HFFc6 (cell line): ENCODE measurements at regions not wholly inside any gene's neighbourhood (a gene's known extent, or its start where the extent isn't known, plus 50 kb on each side); places are given as distances from the start of the nearest gene placed in this dataset.

ENCODE experiments used
- DNase-seq: peaks from one replicate; pipeline ENCODE4 v3.0.0-alpha.2; 2018
- H3K27ac Mint-ChIP-seq: 2 replicates; pipeline ENCODE4 v1.8.0; 2020; ENCODE audit warnings: mild to moderate bottlenecking, mixed read lengths
- H3K27me3 Mint-ChIP-seq: 2 replicates; pipeline ENCODE4 v1.8.0; 2021; ENCODE audit warnings: mild to moderate bottlenecking, moderate library complexity, mixed read lengths; ENCODE audit not compliant: insufficient read depth
- H3K36me3 Mint-ChIP-seq: 2 replicates; pipeline ENCODE4 v1.8.0; 2021; ENCODE audit warnings: low read depth, mixed read lengths
- H3K4me1 Mint-ChIP-seq: 2 replicates; pipeline ENCODE4 v1.8.0; 2020; ENCODE audit warnings: low read depth, mixed read lengths
- H3K4me3 Mint-ChIP-seq: 2 replicates; pipeline ENCODE4 v1.8.0; 2020; ENCODE audit warnings: mild to moderate bottlenecking, moderate library complexity, mixed read lengths
- H3K9me3 Mint-ChIP-seq: 2 replicates; pipeline ENCODE4 v1.8.0; 2020; ENCODE audit warnings: mild to moderate bottlenecking, mixed read lengths
- CTCF ChIP-seq: fragments of 200-600 bp; sonication (generic); IDR thresholded peaks from 2 replicates; pipeline ENCODE4 v1.5.0; 2021; ENCODE audit warnings: antibody characterized with exemption, mild to moderate bottlenecking

GRCh38 chr11:106479646-106480045 lies 402.2 kb downstream of the AASDHPPT start:
- no peaks in the 10 kb centered on the region for H3K36me3 Mint-ChIP-seq
- H3K27ac Mint-ChIP-seq = no peak overlapping the region
- H3K4me1 Mint-ChIP-seq = peaks cover 15% of the 10 kb centered on the region
- H3K9me3 Mint-ChIP-seq = no peaks in the 10 kb centered on the region
- no peaks in the 10 kb centered on the region for H3K27me3 Mint-ChIP-seq
- no peak for DNase-seq
- no peak overlapping the region for H3K4me3 Mint-ChIP-seq
- no peak for TF ChIP-seq CTCF

- Mint-ChIP-seq H3K4me1 (peaks cover 15% of the 10 kb centered on the region), H3K9me3 (no peaks in the 10 kb centered on the region), H3K27ac (no peak overlapping the region), H3K4me3 (no peak overlapping the region), H3K36me3 (no peaks in the 10 kb centered on the region), H3K27me3 (no peaks in the 10 kb centered on the region)
- no peak for TF ChIP-seq CTCF
- no peak for DNase-seq
Observed at GRCh38 chr11:106480581-106481190, 403.2 kb downstream of the AASDHPPT start.

GRCh38 chr11:106482917-106483785 lies 405.7 kb downstream of the AASDHPPT start:
- Mint-ChIP-seq H3K27me3 (no peaks in the 10 kb centered on the region), H3K9me3 (no peaks in the 10 kb centered on the region), H3K4me3 (no peak overlapping the region), H3K27ac (no peak overlapping the region), H3K4me1 (peaks cover 15% of the 10 kb centered on the region), H3K36me3 (no peaks in the 10 kb centered on the region)
- DNase-seq = no peak
- TF ChIP-seq CTCF = no peak

GRCh38 chr11:106491751-106492150 lies 414.3 kb downstream of the AASDHPPT start:
- Mint-ChIP-seq H3K36me3 (no peaks in the 10 kb centered on the region), H3K4me1 (no peaks in the 10 kb centered on the region), H3K27me3 (no peaks in the 10 kb centered on the region; the same call in 1 of the 2 replicates), H3K4me3 (no peak overlapping the region), H3K27ac (no peak overlapping the region), H3K9me3 (no peaks in the 10 kb centered on the region)
- no peak for TF ChIP-seq CTCF
- no peak for DNase-seq

- H3K36me3 Mint-ChIP-seq = no peaks in the 10 kb centered on the region
- TF ChIP-seq CTCF = no peak
- H3K27me3 Mint-ChIP-seq = no peaks in the 10 kb centered on the region; the same call in 1 of the 2 replicates
- H3K27ac Mint-ChIP-seq = no peak overlapping the region
- H3K9me3 Mint-ChIP-seq = no peaks in the 10 kb centered on the region
- no peaks in the 10 kb centered on the region for H3K4me1 Mint-ChIP-seq
- no peak overlapping the region for H3K4me3 Mint-ChIP-seq
- DNase-seq = no peak
Observed at GRCh38 chr11:106493751-106494150, 416.3 kb downstream of the AASDHPPT start.
